ENCODE measurements at regions not wholly inside any gene's neighbourhood (a gene's known extent, or its start where the extent isn't known, plus 50 kb on each side); places are given as distances from the start of the nearest gene placed in this dataset.

- Histone ChIP-seq H3K36me3 (no peaks in the 10 kb centered on the region), H3K27ac (no peak overlapping the region), H3K4me3 (no peak overlapping the region), H3K4me1 (no peaks in the 10 kb centered on the region), H3K9me3 (no peaks in the 10 kb centered on the region), H3K27me3 (no peaks in the 10 kb centered on the region)
- TF ChIP-seq POLR2A (IDR thresholded peaks at IDR 0.05) (no peak), POLR2AphosphoS5 (IDR thresholded peaks at IDR 0.05; ENCODE audit: insufficient read depth in 1 of 2, low read depth in 1 of 2) (no peak), CTCF (IDR thresholded peaks at IDR 0.05) (no peak)
- no peak for DNase-seq (ENCODE audit: extremely low spot score in 2 of 2)
- intact Hi-C loops (cut with DNase I): no loop called here
Observed at GRCh38 chr7:155221547-155221946, 76.1 kb upstream of the INSIG1 start.

- no peak for DNase-seq (ENCODE audit: extremely low spot score in 2 of 2)
- intact Hi-C loops (cut with DNase I): no loop called here
- no peaks in the 10 kb centered on the region for H3K36me3 ChIP-seq
- H3K9me3 ChIP-seq: no peaks in the 10 kb centered on the region
- H3K4me1 ChIP-seq: no peaks in the 10 kb centered on the region
- H3K27ac ChIP-seq: no peak overlapping the region
- no peak for TF ChIP-seq POLR2A (IDR thresholded peaks at IDR 0.05)
- TF ChIP-seq CTCF (IDR thresholded peaks at IDR 0.05): no peak
- TF ChIP-seq POLR2AphosphoS5 (IDR thresholded peaks at IDR 0.05; ENCODE audit: insufficient read depth in 1 of 2, low read depth in 1 of 2): no peak
- no peaks in the 10 kb centered on the region for H3K27me3 ChIP-seq
- H3K4me3 ChIP-seq: no peak overlapping the region
Observed at GRCh38 chr7:155222061-155222460, 75.6 kb upstream of the INSIG1 start.

DNA sequence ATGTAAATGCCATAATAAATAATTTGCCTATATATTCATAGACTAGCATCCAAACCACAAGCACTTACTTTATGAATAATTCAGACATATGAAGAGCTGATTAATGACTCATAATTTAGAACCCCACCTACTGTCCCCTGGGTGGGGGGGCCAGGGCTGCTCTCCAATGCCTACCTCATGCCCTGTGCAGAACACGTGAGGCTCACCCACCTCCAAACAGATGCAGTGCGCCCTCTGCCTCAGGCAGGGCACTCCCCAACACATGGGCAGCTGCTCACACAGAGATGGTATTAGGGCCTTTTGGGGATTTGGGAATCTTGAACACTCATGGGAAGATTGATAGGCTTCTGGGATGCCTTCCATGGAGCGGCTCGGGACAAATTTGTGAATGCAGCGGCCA lies 75.1 kb upstream of the INSIG1 start:
- no peak for DNase-seq (ENCODE audit: extremely low spot score in 2 of 2)
- no peaks in the 10 kb centered on the region for H3K36me3 ChIP-seq
- H3K9me3 ChIP-seq: no peaks in the 10 kb centered on the region
- TF ChIP-seq POLR2AphosphoS5 (IDR thresholded peaks at IDR 0.05; ENCODE audit: insufficient read depth in 1 of 2, low read depth in 1 of 2): no peak
- TF ChIP-seq POLR2A (IDR thresholded peaks at IDR 0.05): no peak
- TF ChIP-seq CTCF (IDR thresholded peaks at IDR 0.05): no peak
- H3K4me3 ChIP-seq: no peak overlapping the region
- no peaks in the 10 kb centered on the region for H3K4me1 ChIP-seq
- no peaks in the 10 kb centered on the region for H3K27me3 ChIP-seq
- intact Hi-C loops (cut with DNase I): no loop called here
- H3K27ac ChIP-seq: no peak overlapping the region

DNA sequence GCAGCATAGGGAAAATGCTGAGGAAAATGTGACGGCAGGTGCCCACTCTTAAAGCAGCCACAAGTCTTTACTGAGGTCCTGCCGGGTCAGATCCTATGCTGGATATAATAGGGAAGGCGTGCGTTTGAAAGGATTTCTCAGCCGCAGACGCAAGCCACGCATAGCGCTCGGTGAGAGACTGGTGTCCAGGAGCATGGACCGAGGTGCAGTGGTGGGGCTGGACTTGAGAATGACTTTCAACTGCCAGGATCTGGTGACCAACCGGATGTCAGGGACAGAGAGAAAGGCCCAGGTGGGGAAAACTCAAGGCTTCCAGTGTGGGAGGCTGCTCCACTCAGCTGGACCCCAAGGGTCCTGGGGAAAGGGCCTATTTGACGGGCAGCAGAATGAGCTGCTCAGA lies 74.7 kb upstream of the INSIG1 start:
- Histone ChIP-seq H3K4me3 (no peak overlapping the region), H3K36me3 (no peaks in the 10 kb centered on the region), H3K27ac (no peak overlapping the region), H3K27me3 (no peaks in the 10 kb centered on the region), H3K9me3 (no peaks in the 10 kb centered on the region), H3K4me1 (peaks cover under 1% of the 10 kb centered on the region)
- DNase-seq (ENCODE audit: extremely low spot score in 2 of 2): no peak
- no peak for TF ChIP-seq POLR2AphosphoS5 (IDR thresholded peaks at IDR 0.05; ENCODE audit: insufficient read depth in 1 of 2, low read depth in 1 of 2)
- no peak for TF ChIP-seq POLR2A (IDR thresholded peaks at IDR 0.05)
- no peak for TF ChIP-seq CTCF (IDR thresholded peaks at IDR 0.05)
- intact Hi-C loops (cut with DNase I): no loop called here

GRCh38 chr7:155223503-155223902 lies 74.2 kb upstream of the INSIG1 start:
- TF ChIP-seq POLR2A (IDR thresholded peaks at IDR 0.05) (no peak), CTCF (IDR thresholded peaks at IDR 0.05) (no peak), POLR2AphosphoS5 (IDR thresholded peaks at IDR 0.05; ENCODE audit: insufficient read depth in 1 of 2, low read depth in 1 of 2) (no peak)
- peaks cover 5% of the 10 kb centered on the region for H3K4me1 ChIP-seq
- no peaks in the 10 kb centered on the region for H3K27me3 ChIP-seq
- intact Hi-C loops (cut with DNase I): no loop called here
- H3K4me3 ChIP-seq: no peak overlapping the region
- H3K36me3 ChIP-seq: no peaks in the 10 kb centered on the region
- H3K9me3 ChIP-seq: no peaks in the 10 kb centered on the region
- H3K27ac ChIP-seq: no peak overlapping the region
- DNase-seq (ENCODE audit: extremely low spot score in 2 of 2): no peak

Data from vagina (tissue), 2 donors.